Caco-2 (cell line): ENCODE measurements at regions not wholly inside any gene's neighbourhood (a gene's known extent, or its start where the extent isn't known, plus 50 kb on each side); places are given as distances from the start of the nearest gene placed in this dataset.

Experiments
- BruUV-seq: library from RNA; stranded (reverse); fragments of 400-500 nt; replicated peaks from 2 replicates; lab custom pipeline; 2021; lab: Mats Ljungman, UMichigan
- CTCF ChIA-PET: fragments of 300-600 bp; sonication (Branson Sonifier 250); formaldehyde crosslinking; loops from one replicate; lab custom pipeline; 2022; ENCODE audit warnings: antibody characterized with exemption; lab: Charles Lee
- POLR2A ChIA-PET: fragments of 300-600 bp; sonication (Branson Sonifier 250); formaldehyde crosslinking; loops from one replicate; lab custom pipeline; 2022; ENCODE audit warnings: antibody characterized with exemption; lab: Charles Lee
- DNase-seq, 2 experiments: peaks; one replicate each; pipeline versions ENCODE4 v3.0.0 to v3.0.0-alpha.2; 2020 to 2022
- H3K27me3 ChIP-seq: replicated peaks from 2 replicates; pipeline ENCODE4 v1.6.0; 2011; ENCODE audit warnings: low read length; ENCODE audit not compliant: control insufficient read depth, insufficient read depth
- H3K36me3 ChIP-seq: 2 replicates; pipeline ENCODE4 v1.5.1; 2011; ENCODE audit warnings: low read length; ENCODE audit not compliant: control insufficient read depth, insufficient read depth
- H3K4me1 ChIP-seq: fragments of 250-450 bp; sonication (Bioruptor Pico); 2 replicates; pipeline ENCODE4 v1.5.1; 2020; ENCODE audit warnings: mild to moderate bottlenecking
- H3K4me3 ChIP-seq: 2 replicates; pipeline ENCODE4 v1.5.1; 2011; ENCODE audit warnings: low read depth, mild to moderate bottlenecking, control low read depth, low read length
- H3K9me3 ChIP-seq: fragments of 250-450 bp; sonication (Bioruptor Pico); 2 replicates; pipeline ENCODE4 v1.5.1; 2020; ENCODE audit warnings: mild to moderate bottlenecking, moderate library complexity
- H3K27ac Mint-ChIP-seq: one replicate; pipeline ENCODE4 v1.8.0; 2022; ENCODE audit warnings: mixed read lengths; ENCODE audit not compliant: unreplicated experiment
- H3K27me3 Mint-ChIP-seq: one replicate; pipeline ENCODE4 v1.8.0; 2022; ENCODE audit warnings: mixed read lengths; ENCODE audit not compliant: insufficient read depth, unreplicated experiment
- H3K36me3 Mint-ChIP-seq: one replicate; pipeline ENCODE4 v1.8.0; 2022; ENCODE audit warnings: mild to moderate bottlenecking, mixed read lengths; ENCODE audit not compliant: insufficient read depth, unreplicated experiment
- H3K4me1 Mint-ChIP-seq: one replicate; pipeline ENCODE4 v1.8.0; 2022; ENCODE audit warnings: low read depth, mixed read lengths; ENCODE audit not compliant: unreplicated experiment
- H3K4me3 Mint-ChIP-seq: one replicate; pipeline ENCODE4 v1.8.0; 2022; ENCODE audit warnings: mild to moderate bottlenecking, moderate library complexity, mixed read lengths; ENCODE audit not compliant: unreplicated experiment
- H3K9me3 Mint-ChIP-seq: one replicate; pipeline ENCODE4 v1.8.0; 2022; ENCODE audit warnings: mixed read lengths; ENCODE audit not compliant: unreplicated experiment
- intact Hi-C: fragments of 100-400 bp; cut with micrococcal nuclease; formaldehyde crosslinking; loops from one replicate; pipeline ENCODE4 v1.10.0; 2022; ENCODE audit not compliant: unreplicated experiment
- TF ChIP-seq, protein P1 (sequence below), 2 experiments: fragments of 200-600 bp in 1 of 2; IDR thresholded peaks; 1 replicate in 1 of 2; 2 replicates in 1 of 2; pipeline versions ENCODE4 v1.5.1 to v1.8.0; 2011 to 2022; ENCODE audit warnings: antibody characterized with exemption in 1 of 2, control low read depth in 1 of 2, inconsistent platforms in 1 of 2, low read depth in 1 of 2, low read length in 1 of 2, mild to moderate bottlenecking in 1 of 2, moderate library complexity in 1 of 2; ENCODE audit not compliant: insufficient read depth in 1 of 2, severe bottlenecking in 1 of 2, unreplicated experiment in 1 of 2

DNA sequence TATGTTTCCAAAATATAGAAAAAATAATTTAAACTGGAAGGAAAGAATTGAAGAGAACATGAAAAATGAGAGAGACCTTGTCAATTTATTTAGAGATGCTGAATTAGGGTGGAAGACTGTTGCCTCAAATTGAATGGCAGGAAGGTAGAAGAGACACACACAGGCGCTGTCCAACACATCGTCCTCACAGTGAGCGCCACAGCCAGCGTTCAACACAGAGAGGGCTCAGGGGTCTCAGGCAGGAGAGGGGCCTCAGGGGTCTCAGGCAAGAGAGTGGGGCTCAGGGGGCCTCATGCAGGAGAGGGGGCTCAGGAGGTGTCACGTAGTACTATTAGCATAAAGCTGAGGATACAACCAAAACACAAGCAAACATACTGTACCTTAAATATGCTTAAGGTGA, 65.7 kb downstream of the TMEM18 start:
- Histone ChIP-seq H3K9me3 (no peaks in the 10 kb centered on the region; the same call in 1 of the 2 replicates), H3K36me3 (no peaks in the 10 kb centered on the region), H3K4me3 (no peak overlapping the region), H3K27me3 (no peaks in the 10 kb centered on the region), H3K4me1 (no peaks in the 10 kb centered on the region)
- H3K27ac Mint-ChIP-seq, result no peak overlapping the region
- BruUV-seq, result no TSS peak
- DNase-seq, result no peak
- no peaks in the 10 kb centered on the region for H3K36me3 Mint-ChIP-seq
- H3K27me3 Mint-ChIP-seq, result no peaks in the 10 kb centered on the region
- TF ChIP-seq, protein P1, sequence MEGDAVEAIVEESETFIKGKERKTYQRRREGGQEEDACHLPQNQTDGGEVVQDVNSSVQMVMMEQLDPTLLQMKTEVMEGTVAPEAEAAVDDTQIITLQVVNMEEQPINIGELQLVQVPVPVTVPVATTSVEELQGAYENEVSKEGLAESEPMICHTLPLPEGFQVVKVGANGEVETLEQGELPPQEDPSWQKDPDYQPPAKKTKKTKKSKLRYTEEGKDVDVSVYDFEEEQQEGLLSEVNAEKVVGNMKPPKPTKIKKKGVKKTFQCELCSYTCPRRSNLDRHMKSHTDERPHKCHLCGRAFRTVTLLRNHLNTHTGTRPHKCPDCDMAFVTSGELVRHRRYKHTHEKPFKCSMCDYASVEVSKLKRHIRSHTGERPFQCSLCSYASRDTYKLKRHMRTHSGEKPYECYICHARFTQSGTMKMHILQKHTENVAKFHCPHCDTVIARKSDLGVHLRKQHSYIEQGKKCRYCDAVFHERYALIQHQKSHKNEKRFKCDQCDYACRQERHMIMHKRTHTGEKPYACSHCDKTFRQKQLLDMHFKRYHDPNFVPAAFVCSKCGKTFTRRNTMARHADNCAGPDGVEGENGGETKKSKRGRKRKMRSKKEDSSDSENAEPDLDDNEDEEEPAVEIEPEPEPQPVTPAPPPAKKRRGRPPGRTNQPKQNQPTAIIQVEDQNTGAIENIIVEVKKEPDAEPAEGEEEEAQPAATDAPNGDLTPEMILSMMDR (IDR thresholded peaks at IDR 0.05; ENCODE audit: insufficient read depth in 1 of 2, low read depth in 1 of 2, low read length in 1 of 2, severe bottlenecking in 1 of 2, unreplicated experiment in 1 of 2), result no peak
- no peak overlapping the region for H3K4me3 Mint-ChIP-seq
- intact Hi-C loops, result no loop called here
- POLR2A ChIA-PET, result no interaction called here
- CTCF ChIA-PET, result interaction anchor here (0.6 kb wide), 1 partner anchor 594 kb away, joined by 4 read pairs; no protein-coding TSS in a partner anchor
- H3K4me1 Mint-ChIP-seq, result no peaks in the 10 kb centered on the region
- H3K9me3 Mint-ChIP-seq, result no peaks in the 10 kb centered on the region

DNA sequence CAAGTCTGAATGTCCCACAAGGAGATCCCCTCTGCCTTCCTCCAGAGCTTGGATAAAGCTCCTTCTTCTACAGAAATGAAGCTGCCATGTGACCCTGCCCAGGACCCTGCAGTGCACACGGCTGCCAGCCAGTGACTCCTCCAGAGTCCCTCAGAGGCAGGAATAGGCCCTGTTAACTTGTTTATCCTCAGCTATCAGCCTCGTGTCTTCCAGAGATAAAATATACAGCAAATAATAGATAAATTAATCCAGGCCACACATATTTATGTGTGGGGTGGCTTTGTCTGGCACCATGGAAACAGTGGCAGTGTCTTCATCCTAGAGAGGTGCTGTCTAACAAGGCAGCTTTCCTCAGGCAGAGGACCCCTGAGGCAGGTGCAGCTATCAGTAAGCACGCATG, 66.7 kb downstream of the TMEM18 start:
- Histone ChIP-seq H3K4me1 (no peaks in the 10 kb centered on the region), H3K36me3 (no peaks in the 10 kb centered on the region), H3K4me3 (no peak overlapping the region), H3K9me3 (no peaks in the 10 kb centered on the region; the same call in 1 of the 2 replicates), H3K27me3 (no peaks in the 10 kb centered on the region)
- Mint-ChIP-seq H3K36me3 (no peaks in the 10 kb centered on the region), H3K4me3 (no peak overlapping the region), H3K4me1 (no peaks in the 10 kb centered on the region), H3K27me3 (no peaks in the 10 kb centered on the region), H3K9me3 (no peaks in the 10 kb centered on the region), H3K27ac (no peak overlapping the region)
- ChIA-PET POLR2A (no interaction called here), CTCF (no interaction called here)
- intact Hi-C loops, result no loop called here
- DNase-seq, result no peak
- TF ChIP-seq, protein P1 (IDR thresholded peaks at IDR 0.05; ENCODE audit: insufficient read depth in 1 of 2, low read depth in 1 of 2, low read length in 1 of 2, severe bottlenecking in 1 of 2, unreplicated experiment in 1 of 2), result no peak
- BruUV-seq, result no TSS peak

DNA sequence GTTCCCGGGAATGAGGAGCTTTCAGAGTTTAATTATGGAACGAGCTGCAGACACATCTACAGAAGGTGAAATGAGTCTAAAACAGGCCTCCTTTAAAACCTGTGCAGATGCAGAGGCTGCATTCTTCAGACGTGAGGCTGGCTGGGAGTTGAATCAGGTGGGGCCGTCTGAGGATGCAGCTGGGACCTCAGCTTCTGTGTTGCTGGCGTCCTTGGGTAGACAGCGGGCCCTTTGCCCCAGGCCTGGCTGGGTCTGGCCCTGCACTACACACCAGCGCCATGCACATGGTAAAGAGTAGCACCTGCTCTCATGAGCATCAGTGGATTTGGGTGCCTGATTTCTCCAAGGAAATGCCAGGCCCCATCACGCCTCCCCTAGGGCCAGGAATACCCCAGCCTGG, 67.3 kb downstream of the TMEM18 start:
- BruUV-seq, result no TSS peak
- intact Hi-C loops, result no loop called here
- H3K9me3 Mint-ChIP-seq, result no peaks in the 10 kb centered on the region
- no peaks in the 10 kb centered on the region for H3K4me1 ChIP-seq
- peaks cover 6% of the 10 kb centered on the region; the same call in 1 of the 2 replicates for H3K9me3 ChIP-seq
- ChIA-PET POLR2A (no interaction called here), CTCF (no interaction called here)
- no peak for DNase-seq
- no peaks in the 10 kb centered on the region for H3K36me3 ChIP-seq
- no peaks in the 10 kb centered on the region for H3K4me1 Mint-ChIP-seq
- no peak overlapping the region for H3K4me3 ChIP-seq
- no peak overlapping the region for H3K27ac Mint-ChIP-seq
- no peaks in the 10 kb centered on the region for H3K27me3 Mint-ChIP-seq
- TF ChIP-seq, protein P1 (IDR thresholded peaks at IDR 0.05; ENCODE audit: insufficient read depth in 1 of 2, low read depth in 1 of 2, low read length in 1 of 2, severe bottlenecking in 1 of 2, unreplicated experiment in 1 of 2), result no peak
- no peaks in the 10 kb centered on the region for H3K36me3 Mint-ChIP-seq
- H3K4me3 Mint-ChIP-seq, result no peak overlapping the region
- H3K27me3 ChIP-seq, result no peaks in the 10 kb centered on the region
